Esophagus muscularis mucosa (tissue), 4 donors: ENCODE measurements at regions not wholly inside any gene's neighbourhood (a gene's known extent, or its start where the extent isn't known, plus 50 kb on each side); places are given as distances from the start of the nearest gene placed in this dataset.

ENCODE experiments used
- DNase-seq: peaks from one replicate; pipeline ENCODE4 v3.0.0-alpha.2; 2017; ENCODE audit errors: extremely low spot score
- H3K27ac ChIP-seq, 4 donors: fragments of 200-600 bp; sonication (generic); replicated peaks in 1 of 4; 1 replicate in 3 of 4; 2 replicates in 1 of 4; pipeline ENCODE4 v1.5.1; 2016 to 2019; ENCODE audit warnings: mild to moderate bottlenecking in 1 of 4
- H3K27me3 ChIP-seq, 4 donors: fragments of 200-600 bp; sonication (generic); one replicate each; pipeline versions ENCODE4 v1.5.1 to v1.6.0; 2016 to 2019
- H3K36me3 ChIP-seq, 4 donors: fragments of 200-600 bp; sonication (generic); one replicate each; pipeline ENCODE4 v1.5.1; 2016 to 2019
- H3K4me1 ChIP-seq, 4 donors: fragments of 200-600 bp; sonication (generic); one replicate each; pipeline ENCODE4 v1.5.1; 2016 to 2019
- H3K4me3 ChIP-seq, 4 donors: fragments of 200-600 bp; sonication (generic); 1 replicate in 2 of 4; 2 replicates in 2 of 4; pipeline ENCODE4 v1.5.1; 2016 to 2019; ENCODE audit warnings: mild to moderate bottlenecking in 4 of 4, moderate library complexity in 1 of 4
- H3K9me3 ChIP-seq, 4 donors: fragments of 200-600 bp; sonication (generic); 1 replicate in 3 of 4; 2 replicates in 1 of 4; pipeline ENCODE4 v1.5.1; 2016 to 2019
- EP300 ChIP-seq: sonication (generic); formaldehyde crosslinking; IDR thresholded peaks from one replicate; pipeline ENCODE4 v1.6.1; 2017; ENCODE audit warnings: antibody characterized with exemption
- POLR2A ChIP-seq: fragments of 450-650 bp; IDR thresholded peaks from one replicate; pipeline ENCODE4 v1.6.1; 2017; ENCODE audit warnings: antibody characterized with exemption, moderate library complexity, mild to moderate bottlenecking, low read depth
- POLR2AphosphoS5 ChIP-seq, 2 donors: sonication (generic); formaldehyde crosslinking; IDR thresholded peaks; one replicate each; pipeline ENCODE4 v1.6.1; 2017; ENCODE audit warnings: antibody characterized with exemption in 2 of 2
- WGBS: methylation state at CpG from one replicate; pipeline ENCODE4 v1.1.5; 2018; 5-methylcytosine and 5-hydroxymethylcytosine counted together
- intact Hi-C: fragments of 100-400 bp; cut with DNase I; formaldehyde crosslinking; loops from one replicate; pipeline ENCODE4 v1.15.1; 2023
- TF ChIP-seq, protein P1 (sequence below), 3 experiments: fragments of 200-600 bp in 2 of 3; fragments of 450-650 bp in 1 of 3; sonication (generic) in 2 of 3; IDR thresholded peaks; one replicate each; pipeline ENCODE4 v1.5.1; 2017 to 2019; ENCODE audit warnings: antibody characterized with exemption in 3 of 3, mild to moderate bottlenecking in 2 of 3, moderate library complexity in 1 of 3

DNA sequence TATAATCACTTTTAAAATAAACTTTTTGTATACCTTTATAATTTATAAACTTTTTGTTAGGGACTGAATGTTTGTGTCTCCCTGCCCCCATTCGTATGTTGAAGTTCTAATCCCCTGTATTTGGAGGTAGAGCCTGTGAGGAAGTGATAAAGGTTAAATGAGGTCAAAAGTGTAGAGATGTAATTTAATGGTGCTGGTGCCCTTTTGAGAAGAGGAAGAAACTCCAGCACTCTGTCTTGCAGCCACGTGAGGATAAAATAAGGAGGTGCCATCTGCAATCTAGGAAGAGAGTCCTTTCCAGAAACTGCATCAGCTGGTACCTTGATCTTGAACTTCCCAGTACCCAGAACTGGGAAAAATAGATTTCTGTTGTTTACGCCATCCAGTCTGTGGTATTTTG lies 106.1 kb upstream of the RGMA start:
- intact Hi-C loops, result no loop called here
- TF ChIP-seq POLR2A (no peak), POLR2AphosphoS5 (IDR thresholded peaks at IDR 0.05) (no peak)
- TF ChIP-seq, protein P1, sequence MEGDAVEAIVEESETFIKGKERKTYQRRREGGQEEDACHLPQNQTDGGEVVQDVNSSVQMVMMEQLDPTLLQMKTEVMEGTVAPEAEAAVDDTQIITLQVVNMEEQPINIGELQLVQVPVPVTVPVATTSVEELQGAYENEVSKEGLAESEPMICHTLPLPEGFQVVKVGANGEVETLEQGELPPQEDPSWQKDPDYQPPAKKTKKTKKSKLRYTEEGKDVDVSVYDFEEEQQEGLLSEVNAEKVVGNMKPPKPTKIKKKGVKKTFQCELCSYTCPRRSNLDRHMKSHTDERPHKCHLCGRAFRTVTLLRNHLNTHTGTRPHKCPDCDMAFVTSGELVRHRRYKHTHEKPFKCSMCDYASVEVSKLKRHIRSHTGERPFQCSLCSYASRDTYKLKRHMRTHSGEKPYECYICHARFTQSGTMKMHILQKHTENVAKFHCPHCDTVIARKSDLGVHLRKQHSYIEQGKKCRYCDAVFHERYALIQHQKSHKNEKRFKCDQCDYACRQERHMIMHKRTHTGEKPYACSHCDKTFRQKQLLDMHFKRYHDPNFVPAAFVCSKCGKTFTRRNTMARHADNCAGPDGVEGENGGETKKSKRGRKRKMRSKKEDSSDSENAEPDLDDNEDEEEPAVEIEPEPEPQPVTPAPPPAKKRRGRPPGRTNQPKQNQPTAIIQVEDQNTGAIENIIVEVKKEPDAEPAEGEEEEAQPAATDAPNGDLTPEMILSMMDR (IDR thresholded peaks at IDR 0.05), result no peak
- Histone ChIP-seq H3K36me3 (no peaks in the 10 kb centered on the region), H3K4me3 (no peak overlapping the region), H3K4me1 (no peaks in the 10 kb centered on the region), H3K9me3 (peaks cover 0 to 17% (median 12%) of the 10 kb centered on the region in 4 donors), H3K27me3 (no peaks in the 10 kb centered on the region), H3K27ac (no peak overlapping the region)
- no peak for DNase-seq
- 60% methylated on average over 3 of the region's 3 CpGs for WGBS

DNA sequence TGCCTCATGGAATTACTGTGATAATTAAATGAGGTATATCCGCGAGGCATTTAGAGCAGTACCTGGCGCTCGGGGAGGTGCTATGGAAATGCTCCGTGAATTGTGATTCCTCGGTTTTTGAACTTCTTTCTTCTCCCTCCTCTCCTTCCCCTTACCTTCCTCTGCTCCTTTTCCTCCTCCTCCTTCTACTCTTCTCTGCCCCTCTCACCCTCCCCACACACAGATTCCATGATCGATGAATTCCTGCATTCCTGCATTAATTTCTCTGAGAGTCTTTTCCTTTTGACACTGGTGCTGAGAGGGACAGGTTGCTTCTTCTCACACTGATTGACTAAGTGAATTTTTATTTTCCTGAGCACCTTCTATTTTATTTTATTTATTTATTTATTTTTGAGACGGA lies 101.2 kb upstream of the RGMA start:
- Histone ChIP-seq H3K36me3 (no peaks in the 10 kb centered on the region), H3K27me3 (no peaks in the 10 kb centered on the region), H3K9me3 (no peaks in the 10 kb centered on the region), H3K4me1 (no peaks in the 10 kb centered on the region), H3K4me3 (no peak overlapping the region), H3K27ac (no peak overlapping the region)
- WGBS, result 88% methylated on average over 8 of the region's 8 CpGs
- no peak for DNase-seq
- TF ChIP-seq POLR2AphosphoS5 (IDR thresholded peaks at IDR 0.05) (no peak), POLR2A (no peak), EP300 (no peak)
- TF ChIP-seq, protein P1 (IDR thresholded peaks at IDR 0.05), result no peak
- intact Hi-C loops, result no loop called here

DNA sequence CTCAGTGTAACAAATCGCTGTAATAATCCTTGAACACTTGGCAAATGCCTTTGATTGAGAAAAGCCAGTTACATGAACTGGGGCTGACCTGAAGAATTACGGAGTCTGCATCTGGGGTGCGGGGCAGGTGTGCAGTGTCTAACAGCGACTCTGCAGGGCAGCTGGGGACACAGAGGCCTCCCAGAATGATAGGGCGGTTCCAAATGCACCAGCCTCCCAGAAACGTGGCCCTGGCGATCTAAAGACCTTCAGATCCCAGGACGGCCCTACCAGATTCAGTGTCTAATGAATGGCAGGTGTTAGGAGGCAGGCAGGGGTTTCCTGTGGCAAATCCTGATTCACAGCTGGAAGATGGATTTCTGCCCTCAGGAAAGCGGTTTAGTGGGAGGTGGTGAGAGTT lies 100.5 kb upstream of the RGMA start:
- Histone ChIP-seq H3K4me3 (no peak overlapping the region), H3K4me1 (no peaks in the 10 kb centered on the region), H3K36me3 (no peaks in the 10 kb centered on the region), H3K27me3 (no peaks in the 10 kb centered on the region), H3K9me3 (no peaks in the 10 kb centered on the region), H3K27ac (no peak overlapping the region)
- WGBS, result 65% methylated on average over 6 of the region's 9 CpGs
- intact Hi-C loops, result no loop called here
- TF ChIP-seq, protein P1 (IDR thresholded peaks at IDR 0.05), result no peak
- TF ChIP-seq EP300 (no peak), POLR2AphosphoS5 (IDR thresholded peaks at IDR 0.05) (no peak), POLR2A (no peak)
- no peak for DNase-seq

- no peak overlapping the region for H3K27ac ChIP-seq
- no peaks in the 10 kb centered on the region for H3K27me3 ChIP-seq
- 94% methylated on average over 3 of the region's 3 CpGs for WGBS
- H3K4me3 ChIP-seq, result no peak overlapping the region
- DNase-seq, result no peak
- intact Hi-C loops, result no loop called here
- H3K9me3 ChIP-seq, result no peaks in the 10 kb centered on the region
- H3K4me1 ChIP-seq, result no peaks in the 10 kb centered on the region
- H3K36me3 ChIP-seq, result no peaks in the 10 kb centered on the region
- no peak for TF ChIP-seq EP300
- no peak for TF ChIP-seq POLR2AphosphoS5 (IDR thresholded peaks at IDR 0.05)
- TF ChIP-seq POLR2A, result no peak
- TF ChIP-seq, protein P1 (IDR thresholded peaks at IDR 0.05), result no peak
Observed at GRCh38 chr15:93188236-93188635, 99.2 kb upstream of the RGMA start.

GRCh38 chr15:93185796-93186195 lies 96.8 kb upstream of the RGMA start:
- 71% methylated on average over 3 of the region's 3 CpGs for WGBS

More at GRCh38 chr15:93185796-93186195, 96.8 kb upstream of the RGMA start:
- TF ChIP-seq, protein P1 (IDR thresholded peaks at IDR 0.05), result no peak
- no peak overlapping the region for H3K4me3 ChIP-seq
- no peaks in the 10 kb centered on the region for H3K4me1 ChIP-seq
- no peak overlapping the region for H3K27ac ChIP-seq
- no peaks in the 10 kb centered on the region for H3K27me3 ChIP-seq
- H3K9me3 ChIP-seq, result no peaks in the 10 kb centered on the region
- H3K36me3 ChIP-seq, result no peaks in the 10 kb centered on the region
- intact Hi-C loops, result no loop called here
- no peak for DNase-seq
